ENCODE measurements at regions not wholly inside any gene's neighbourhood (a gene's known extent, or its start where the extent isn't known, plus 50 kb on each side); places are given as distances from the start of the nearest gene placed in this dataset.

GRCh38 chrX:44470816-44471215 is 71.8 kb downstream of the FUNDC1 start:
- DNase-seq (ENCODE audit: extremely low read depth, low read depth): no peak
- TF ChIP-seq, protein P1, sequence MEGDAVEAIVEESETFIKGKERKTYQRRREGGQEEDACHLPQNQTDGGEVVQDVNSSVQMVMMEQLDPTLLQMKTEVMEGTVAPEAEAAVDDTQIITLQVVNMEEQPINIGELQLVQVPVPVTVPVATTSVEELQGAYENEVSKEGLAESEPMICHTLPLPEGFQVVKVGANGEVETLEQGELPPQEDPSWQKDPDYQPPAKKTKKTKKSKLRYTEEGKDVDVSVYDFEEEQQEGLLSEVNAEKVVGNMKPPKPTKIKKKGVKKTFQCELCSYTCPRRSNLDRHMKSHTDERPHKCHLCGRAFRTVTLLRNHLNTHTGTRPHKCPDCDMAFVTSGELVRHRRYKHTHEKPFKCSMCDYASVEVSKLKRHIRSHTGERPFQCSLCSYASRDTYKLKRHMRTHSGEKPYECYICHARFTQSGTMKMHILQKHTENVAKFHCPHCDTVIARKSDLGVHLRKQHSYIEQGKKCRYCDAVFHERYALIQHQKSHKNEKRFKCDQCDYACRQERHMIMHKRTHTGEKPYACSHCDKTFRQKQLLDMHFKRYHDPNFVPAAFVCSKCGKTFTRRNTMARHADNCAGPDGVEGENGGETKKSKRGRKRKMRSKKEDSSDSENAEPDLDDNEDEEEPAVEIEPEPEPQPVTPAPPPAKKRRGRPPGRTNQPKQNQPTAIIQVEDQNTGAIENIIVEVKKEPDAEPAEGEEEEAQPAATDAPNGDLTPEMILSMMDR (IDR thresholded peaks at IDR 0.05; ENCODE audit: low read depth, low read length): no peak

- DNase-seq (ENCODE audit: extremely low read depth, low read depth): no peak
- TF ChIP-seq, protein P1 (IDR thresholded peaks at IDR 0.05; ENCODE audit: low read depth, low read length): no peak
Measured at GRCh38 chrX:44462850-44463249, 79.8 kb downstream of the FUNDC1 start.

GRCh38 chrX:44459501-44459900 is 83.2 kb downstream of the FUNDC1 start:
- no peak for DNase-seq (ENCODE audit: extremely low read depth, low read depth)
- TF ChIP-seq, protein P1 (IDR thresholded peaks at IDR 0.05; ENCODE audit: low read depth, low read length): no peak

DNA sequence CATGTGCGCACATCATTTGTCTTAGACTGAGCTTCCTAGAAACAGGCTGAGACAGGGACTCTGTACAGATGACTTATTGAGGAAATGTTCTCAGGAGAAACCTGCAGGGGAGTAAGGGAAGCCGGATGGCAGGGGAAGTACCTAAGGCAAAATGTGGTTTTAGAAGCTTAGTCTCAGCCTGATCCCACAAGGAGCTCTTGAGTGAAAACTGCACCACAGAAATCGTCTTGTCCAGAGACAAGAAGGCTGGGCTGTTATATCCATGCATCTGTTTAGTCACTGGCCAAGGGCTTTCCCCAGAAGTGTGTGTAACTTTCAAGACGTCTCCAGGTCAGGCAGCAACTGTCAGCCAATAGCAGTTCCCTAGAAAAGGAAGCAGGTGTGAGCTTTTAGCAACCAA is 86.0 kb downstream of the FUNDC1 start:
- TF ChIP-seq, protein P1 (IDR thresholded peaks at IDR 0.05; ENCODE audit: low read depth, low read length): no peak
- no peak for DNase-seq (ENCODE audit: extremely low read depth, low read depth)

DNA sequence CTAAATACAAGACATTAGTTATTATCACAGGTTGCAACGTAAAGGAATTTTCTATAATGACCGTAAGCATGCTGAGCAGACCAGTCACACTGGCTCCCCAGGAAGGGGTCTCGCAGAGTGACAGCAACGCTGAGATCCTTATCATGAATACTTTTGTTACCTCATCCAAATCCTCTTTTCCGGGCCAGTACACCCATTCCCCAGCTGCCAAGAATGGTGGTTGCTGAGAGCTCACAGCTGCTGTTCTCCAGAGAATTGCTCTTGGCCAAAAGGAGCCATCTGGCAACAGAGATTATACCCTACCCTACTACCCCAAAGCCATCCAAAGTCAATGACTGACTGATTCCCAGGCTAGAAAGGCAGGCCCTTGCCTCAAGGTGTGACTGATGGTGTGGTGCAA is 91.6 kb downstream of the FUNDC1 start:
- no peak for DNase-seq (ENCODE audit: extremely low read depth, low read depth)
- TF ChIP-seq, protein P1 (IDR thresholded peaks at IDR 0.05; ENCODE audit: low read depth, low read length): no peak

DNA sequence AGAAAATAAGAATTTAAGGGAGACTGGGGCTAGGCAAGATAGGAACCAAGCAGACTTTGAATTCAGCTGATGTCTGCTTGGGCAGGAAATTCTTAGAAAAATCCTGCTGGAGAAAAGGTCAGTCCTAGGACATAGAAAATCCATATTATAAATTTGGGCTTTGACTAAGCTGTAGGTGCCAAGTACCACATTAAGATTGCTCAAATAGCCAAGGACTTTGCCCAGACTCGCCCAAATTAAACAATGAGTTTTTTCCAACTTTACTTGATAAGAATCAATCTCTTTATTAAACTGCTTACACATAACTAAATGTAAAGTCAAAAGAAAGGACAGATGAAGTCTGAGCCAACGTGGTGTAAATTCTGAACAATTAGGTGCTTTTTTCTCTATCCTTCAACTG is 95.4 kb downstream of the FUNDC1 start:
- no peak for DNase-seq (ENCODE audit: extremely low read depth, low read depth)
- TF ChIP-seq, protein P1 (IDR thresholded peaks at IDR 0.05; ENCODE audit: low read depth, low read length): no peak

- no peak for DNase-seq (ENCODE audit: extremely low read depth, low read depth)
- TF ChIP-seq, protein P1 (IDR thresholded peaks at IDR 0.05; ENCODE audit: low read depth, low read length): no peak
Measured at GRCh38 chrX:44440006-44440405, 96.5 kb upstream of the EFHC2 start.

Data from AG09319 (cell line).